ENCODE measurements at regions not wholly inside any gene's neighbourhood (a gene's known extent, or its start where the extent isn't known, plus 50 kb on each side); places are given as distances from the start of the nearest gene placed in this dataset.

DNA sequence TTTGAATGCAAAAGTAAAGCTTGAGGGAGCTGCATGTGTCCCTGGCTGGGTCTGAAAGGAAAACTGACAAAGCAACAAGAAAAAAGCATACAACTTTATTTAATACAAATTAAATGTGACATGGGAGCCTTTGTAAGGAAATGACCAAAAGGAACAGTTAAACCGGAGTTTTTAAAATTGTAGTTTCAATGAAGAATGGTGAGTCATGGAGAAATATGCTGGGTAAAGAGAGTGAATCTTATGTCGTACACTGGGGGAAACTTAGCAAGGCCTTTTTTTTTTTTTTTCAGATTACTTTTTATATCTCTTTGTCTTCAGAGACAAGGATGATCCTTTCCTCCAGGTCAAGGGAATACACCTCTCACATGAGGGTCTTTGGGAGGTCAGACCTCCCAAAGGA lies 50.1 kb upstream of the FBXL17 start:
- TF ChIP-seq, protein P1, sequence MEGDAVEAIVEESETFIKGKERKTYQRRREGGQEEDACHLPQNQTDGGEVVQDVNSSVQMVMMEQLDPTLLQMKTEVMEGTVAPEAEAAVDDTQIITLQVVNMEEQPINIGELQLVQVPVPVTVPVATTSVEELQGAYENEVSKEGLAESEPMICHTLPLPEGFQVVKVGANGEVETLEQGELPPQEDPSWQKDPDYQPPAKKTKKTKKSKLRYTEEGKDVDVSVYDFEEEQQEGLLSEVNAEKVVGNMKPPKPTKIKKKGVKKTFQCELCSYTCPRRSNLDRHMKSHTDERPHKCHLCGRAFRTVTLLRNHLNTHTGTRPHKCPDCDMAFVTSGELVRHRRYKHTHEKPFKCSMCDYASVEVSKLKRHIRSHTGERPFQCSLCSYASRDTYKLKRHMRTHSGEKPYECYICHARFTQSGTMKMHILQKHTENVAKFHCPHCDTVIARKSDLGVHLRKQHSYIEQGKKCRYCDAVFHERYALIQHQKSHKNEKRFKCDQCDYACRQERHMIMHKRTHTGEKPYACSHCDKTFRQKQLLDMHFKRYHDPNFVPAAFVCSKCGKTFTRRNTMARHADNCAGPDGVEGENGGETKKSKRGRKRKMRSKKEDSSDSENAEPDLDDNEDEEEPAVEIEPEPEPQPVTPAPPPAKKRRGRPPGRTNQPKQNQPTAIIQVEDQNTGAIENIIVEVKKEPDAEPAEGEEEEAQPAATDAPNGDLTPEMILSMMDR (IDR thresholded peaks at IDR 0.05; ENCODE audit: extremely low read depth in 1 of 2, insufficient read depth in 1 of 2, low read depth in 1 of 2, low read length in 2 of 2) = no peak
- no peak for TF ChIP-seq FOS (IDR thresholded peaks at IDR 0.05; ENCODE audit: borderline replicate concordance, insufficient read depth, low read length)
- no peak for TF ChIP-seq POLR2AphosphoS5 (IDR thresholded peaks at IDR 0.05; ENCODE audit: insufficient read depth, low read depth, low read length)
- no peak for TF ChIP-seq POLR2A (IDR thresholded peaks at IDR 0.05; ENCODE audit: low read depth, low read length)
- no peak for TF ChIP-seq GATA2 (IDR thresholded peaks at IDR 0.05; ENCODE audit: insufficient read depth, insufficient read length, low read depth, low read length)

All from endothelial cell of umbilical vein (primary cell).